ENCODE measurements at regions not wholly inside any gene's neighbourhood (a gene's known extent, or its start where the extent isn't known, plus 50 kb on each side); places are given as distances from the start of the nearest gene placed in this dataset.

DNA sequence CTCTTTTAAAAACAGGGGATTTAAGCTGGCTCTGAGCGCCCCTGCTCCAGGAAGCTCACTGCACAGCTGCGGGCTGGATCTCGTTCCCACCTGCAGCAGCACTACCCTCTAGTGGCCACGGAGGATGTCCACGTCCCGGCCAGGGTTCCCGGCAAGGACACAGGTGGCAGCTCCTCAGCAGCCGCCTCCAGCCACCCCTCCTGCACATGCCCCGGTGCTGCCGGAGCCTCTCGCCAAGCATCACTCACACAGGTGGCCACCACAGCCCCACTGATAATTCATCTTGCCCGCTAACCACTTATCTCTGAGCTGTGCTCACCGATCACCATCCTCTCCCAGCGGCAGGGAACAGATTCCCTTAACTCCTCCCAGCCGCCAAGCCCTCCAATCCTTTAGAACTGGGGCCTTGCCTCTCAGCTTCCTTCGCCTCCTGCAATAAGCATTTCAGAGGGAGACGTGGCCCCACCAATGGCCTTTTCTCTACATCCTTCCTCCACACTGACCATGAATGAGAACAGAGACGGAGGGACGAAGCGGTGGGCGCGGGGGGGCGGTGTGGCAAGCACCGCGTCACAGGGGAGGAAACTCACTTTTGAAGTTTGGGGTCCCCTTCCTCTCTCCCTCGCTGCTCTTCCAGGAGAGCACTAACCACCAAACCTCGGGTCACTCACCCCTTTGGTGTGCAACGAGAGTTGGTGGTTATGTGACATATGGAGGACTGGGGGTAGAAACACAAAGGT lies 222.1 kb downstream of the RBFOX3 start:
- Histone ChIP-seq H3K4me3 (no peak overlapping the region), H3K27ac (no peak overlapping the region), H3K36me3 (no peaks in the 10 kb centered on the region), H3K9me3 (no peaks in the 10 kb centered on the region), H3K27me3 (peaks cover 3 to 4% of the 10 kb centered on the region in 2 donors), H3K4me1 (no peaks in the 10 kb centered on the region)
- TF ChIP-seq, protein P1, sequence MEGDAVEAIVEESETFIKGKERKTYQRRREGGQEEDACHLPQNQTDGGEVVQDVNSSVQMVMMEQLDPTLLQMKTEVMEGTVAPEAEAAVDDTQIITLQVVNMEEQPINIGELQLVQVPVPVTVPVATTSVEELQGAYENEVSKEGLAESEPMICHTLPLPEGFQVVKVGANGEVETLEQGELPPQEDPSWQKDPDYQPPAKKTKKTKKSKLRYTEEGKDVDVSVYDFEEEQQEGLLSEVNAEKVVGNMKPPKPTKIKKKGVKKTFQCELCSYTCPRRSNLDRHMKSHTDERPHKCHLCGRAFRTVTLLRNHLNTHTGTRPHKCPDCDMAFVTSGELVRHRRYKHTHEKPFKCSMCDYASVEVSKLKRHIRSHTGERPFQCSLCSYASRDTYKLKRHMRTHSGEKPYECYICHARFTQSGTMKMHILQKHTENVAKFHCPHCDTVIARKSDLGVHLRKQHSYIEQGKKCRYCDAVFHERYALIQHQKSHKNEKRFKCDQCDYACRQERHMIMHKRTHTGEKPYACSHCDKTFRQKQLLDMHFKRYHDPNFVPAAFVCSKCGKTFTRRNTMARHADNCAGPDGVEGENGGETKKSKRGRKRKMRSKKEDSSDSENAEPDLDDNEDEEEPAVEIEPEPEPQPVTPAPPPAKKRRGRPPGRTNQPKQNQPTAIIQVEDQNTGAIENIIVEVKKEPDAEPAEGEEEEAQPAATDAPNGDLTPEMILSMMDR (IDR thresholded peaks at IDR 0.05), result peak; percentile 41 to 73
- DNase-seq (ENCODE audit: low spot score), result no peak

DNA sequence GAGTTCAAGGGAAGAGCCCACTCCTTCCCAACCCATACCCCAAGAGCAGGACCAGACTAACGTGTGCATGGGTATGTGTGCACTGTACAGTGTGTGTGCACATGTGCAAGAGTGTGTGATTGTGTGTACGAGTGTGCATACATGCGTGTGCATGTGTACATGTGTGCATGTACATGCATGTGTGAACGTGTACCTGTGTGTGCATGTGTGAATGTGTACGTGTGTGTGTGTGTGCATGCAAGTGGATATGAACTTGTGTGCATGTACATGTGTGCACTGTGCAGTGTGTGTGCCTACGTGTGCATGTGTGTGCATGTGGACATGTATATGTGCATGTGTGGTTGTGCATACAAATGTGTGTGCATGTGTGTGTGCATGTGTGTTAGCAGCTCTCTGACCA lies 223.1 kb downstream of the RBFOX3 start:
- Histone ChIP-seq H3K4me3 (no peak overlapping the region), H3K36me3 (no peaks in the 10 kb centered on the region), H3K9me3 (no peaks in the 10 kb centered on the region), H3K27me3 (peaks cover 3 to 4% of the 10 kb centered on the region in 2 donors), H3K27ac (no peak overlapping the region), H3K4me1 (no peaks in the 10 kb centered on the region)
- TF ChIP-seq, protein P1 (IDR thresholded peaks at IDR 0.05), result no peak
- no peak for DNase-seq (ENCODE audit: low spot score)

DNA sequence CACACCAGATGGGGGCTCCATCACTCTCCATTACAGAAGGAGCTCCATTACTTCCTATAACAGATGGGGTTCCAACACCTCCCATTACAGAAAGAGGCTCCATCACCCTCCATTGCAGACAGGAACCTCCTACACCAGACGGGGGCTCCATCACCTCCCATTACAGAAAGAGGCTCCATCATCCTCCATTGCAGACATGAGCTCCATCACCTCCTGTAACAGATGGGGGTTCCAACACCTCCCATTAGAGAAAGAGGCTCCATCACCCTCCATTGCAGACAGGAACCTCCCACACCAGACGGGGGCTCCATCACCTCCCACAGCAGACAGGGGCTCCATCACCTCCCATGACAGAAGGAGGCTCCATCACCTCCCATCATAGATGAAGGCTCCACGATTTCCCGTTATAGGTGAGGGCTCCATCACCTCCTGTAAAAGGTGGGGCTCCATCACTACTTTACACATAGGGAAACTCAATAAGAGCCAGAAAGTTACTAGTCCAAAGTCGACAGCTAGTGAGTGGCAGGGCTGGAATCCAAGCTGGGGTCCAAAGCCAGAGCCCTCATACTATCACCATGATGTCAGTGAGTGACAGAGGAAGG lies 224.8 kb downstream of the RBFOX3 start:
- Histone ChIP-seq H3K27me3 (peaks cover 3% of the 10 kb centered on the region in 2 donors), H3K4me3 (no peak overlapping the region), H3K4me1 (no peaks in the 10 kb centered on the region), H3K36me3 (no peaks in the 10 kb centered on the region), H3K27ac (no peak overlapping the region), H3K9me3 (no peaks in the 10 kb centered on the region)
- TF ChIP-seq, protein P1 (IDR thresholded peaks at IDR 0.05), result no peak
- no peak for DNase-seq (ENCODE audit: low spot score)

DNA sequence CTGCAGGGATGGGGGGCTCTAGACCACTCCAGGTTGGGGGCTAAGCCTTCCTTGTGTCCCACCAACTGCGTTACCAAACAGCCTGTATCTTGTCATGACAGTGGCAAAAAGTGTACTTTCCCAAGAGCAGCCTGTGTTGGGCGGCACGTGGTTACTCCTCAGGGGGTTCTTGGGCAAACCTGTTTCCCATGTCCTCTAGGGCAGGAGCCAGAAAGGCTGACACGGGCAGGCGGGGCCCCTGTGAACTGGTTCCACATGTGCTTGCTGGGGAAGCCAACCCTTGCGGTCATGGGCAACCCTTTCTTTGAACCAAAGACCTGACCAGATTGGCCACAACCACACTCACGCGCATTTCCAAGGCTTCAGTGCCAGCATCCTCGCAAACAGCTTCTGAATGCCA lies 228.5 kb downstream of the RBFOX3 start:
- Histone ChIP-seq H3K27me3 (peaks cover 0 to 6% of the 10 kb centered on the region in 2 donors), H3K4me3 (no peak overlapping the region), H3K9me3 (no peaks in the 10 kb centered on the region), H3K4me1 (no peaks in the 10 kb centered on the region), H3K36me3 (no peaks in the 10 kb centered on the region), H3K27ac (no peak overlapping the region)
- DNase-seq (ENCODE audit: low spot score), result no peak
- TF ChIP-seq, protein P1 (IDR thresholded peaks at IDR 0.05), result no peak

DNA sequence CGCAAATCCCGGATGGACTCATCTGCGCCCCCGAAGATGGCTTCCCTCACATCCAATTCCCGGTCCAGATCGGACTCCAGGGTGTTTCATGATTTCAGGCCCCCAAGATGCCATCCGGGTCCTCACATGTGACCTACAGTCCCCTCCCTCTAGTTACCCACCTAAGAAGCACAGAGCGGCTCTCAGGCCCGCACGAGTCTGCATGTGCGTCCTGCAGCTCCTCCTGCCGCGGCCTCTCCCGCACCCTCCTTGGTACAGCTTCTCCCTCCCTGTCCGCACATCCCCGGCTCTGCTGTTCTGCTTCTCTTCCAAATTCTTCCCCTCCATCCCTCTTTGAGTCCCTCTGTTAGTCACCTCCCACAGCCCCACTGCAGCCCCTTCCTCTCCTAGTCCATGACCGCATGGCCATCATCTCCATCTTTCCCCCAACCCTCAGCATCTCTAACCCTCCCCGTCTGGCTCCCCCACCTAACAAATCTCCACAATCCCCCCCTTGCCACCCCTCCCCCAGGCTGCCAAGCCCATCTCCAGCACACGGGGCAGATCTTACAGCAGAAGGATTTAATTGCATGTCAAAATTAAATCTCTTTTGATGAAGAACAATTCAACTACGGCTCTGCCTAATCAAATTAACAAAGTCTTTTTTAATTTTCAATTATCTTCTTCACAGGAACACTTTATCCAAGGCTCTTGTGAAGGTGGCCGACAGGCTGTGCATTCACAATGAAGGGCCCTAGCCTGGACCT lies 231.0 kb downstream of the RBFOX3 start:
- DNase-seq (ENCODE audit: low spot score), result no peak
- Histone ChIP-seq H3K9me3 (no peaks in the 10 kb centered on the region), H3K36me3 (no peaks in the 10 kb centered on the region), H3K27ac (no peak overlapping the region), H3K4me1 (no peaks in the 10 kb centered on the region), H3K27me3 (peaks cover 0 to 6% of the 10 kb centered on the region in 2 donors), H3K4me3 (no peak overlapping the region)
- TF ChIP-seq, protein P1 (IDR thresholded peaks at IDR 0.05), result no peak
